GM12878 (cell line): ENCODE measurements at regions not wholly inside any gene's neighbourhood (a gene's known extent, or its start where the extent isn't known, plus 50 kb on each side); places are given as distances from the start of the nearest gene placed in this dataset.

Source experiments
- ATAC-seq: fragments of 200-7000 bp; cut with Tn5 transposase; 3 replicates; pipeline ENCODE4 v1.9.1; 2020; ENCODE audit warnings: mild to moderate bottlenecking, moderate library complexity
- BruUV-seq: library from RNA; stranded (reverse); fragments of 400-500 nt; replicated peaks from 2 replicates; lab custom pipeline; 2021; lab: Mats Ljungman, UMichigan
- CTCF ChIA-PET: fragments of 300-600 bp; sonication (Branson Sonifier 250); formaldehyde crosslinking; extraction: SDS; loops from one replicate; lab custom pipeline; 2021; ENCODE audit warnings: inconsistent platforms; lab: Yijun Ruan, JAX
- POLR2A ChIA-PET: fragments of 350-600 bp; formaldehyde crosslinking; extraction: SDS; loops from one replicate; lab custom pipeline; 2021; ENCODE audit warnings: inconsistent platforms; lab: Charles Lee
- RAD21 ChIA-PET: fragments of 300-600 bp; sonication (Branson Sonifier 250); formaldehyde crosslinking; loops from one replicate; lab custom pipeline; 2023; ENCODE audit warnings: antibody characterized with exemption; ENCODE audit not compliant: unreplicated experiment; lab: Charles Lee
- SMC1A ChIA-PET: fragments of 300-600 bp; sonication (Branson Sonifier 250); formaldehyde crosslinking; loops from one replicate; lab custom pipeline; 2023; ENCODE audit not compliant: unreplicated experiment, uncharacterized antibody; lab: Charles Lee
- DNase-seq: peaks from one replicate; pipeline ENCODE4 v3.0.0-alpha.2; 2011; ENCODE audit warnings: low read depth, low spot score
- FAIRE-seq: peaks from 3 replicates; lab custom pipeline; 2011; peaks lifted over from hg19 to GRCh38; lab: Jason Lieb, UNC
- H2AFZ ChIP-seq: 2 replicates; pipeline ENCODE4 v1.6.0; 2011; ENCODE audit warnings: low read depth, low read length, control low read depth; ENCODE audit not compliant: control insufficient read depth
- H3K27ac ChIP-seq: 2 replicates; pipeline ENCODE4 v1.5.1; 2011; ENCODE audit warnings: control low read depth; ENCODE audit not compliant: control insufficient read depth, insufficient read depth
- H3K27me3 ChIP-seq, 2 experiments: replicated peaks in 1 of 2; 2 replicates each; pipeline versions ENCODE4 v1.6.0 to v1.6.1; 2011; ENCODE audit warnings: low read length in 1 of 2; ENCODE audit not compliant: control insufficient read depth in 2 of 2, insufficient read depth in 2 of 2
- H3K36me3 ChIP-seq, 2 experiments: 2 replicates each; pipeline ENCODE4 v1.5.1; 2011; ENCODE audit warnings: low read length in 1 of 2; ENCODE audit not compliant: control insufficient read depth in 2 of 2, insufficient read depth in 2 of 2
- H3K4me1 ChIP-seq: 2 replicates; pipeline ENCODE4 v1.6.1; 2011; ENCODE audit warnings: mild to moderate bottlenecking, low read length, moderate library complexity, mixed read lengths; ENCODE audit not compliant: control insufficient read depth, insufficient read depth
- H3K4me2 ChIP-seq: 2 replicates; pipeline ENCODE4 v1.6.0; 2011; ENCODE audit warnings: control low read depth; ENCODE audit not compliant: control insufficient read depth, insufficient read depth
- H3K4me3 ChIP-seq: fragments of 200-600 bp; sonication (generic); 2 replicates; pipeline ENCODE4 v1.5.1; 2016
- H3K79me2 ChIP-seq: 2 replicates; pipeline ENCODE4 v1.6.0; 2011; ENCODE audit warnings: low read length; ENCODE audit not compliant: control insufficient read depth, insufficient read depth
- H3K9ac ChIP-seq: 2 replicates; pipeline ENCODE4 v1.8.0; 2011; ENCODE audit warnings: low read length, control low read depth, mixed read lengths; ENCODE audit not compliant: control insufficient read depth, insufficient read depth
- H3K9me3 ChIP-seq: replicated peaks from 3 replicates; pipeline ENCODE4 v1.5.1; 2011; ENCODE audit warnings: mild to moderate bottlenecking, low read length; ENCODE audit not compliant: control insufficient read depth, insufficient read depth
- H4K20me1 ChIP-seq: 2 replicates; pipeline ENCODE4 v1.6.0; 2011; ENCODE audit not compliant: control insufficient read depth, insufficient read depth
- BACH1 ChIP-seq: fragments of 450-650 bp; IDR thresholded peaks from 2 replicates; pipeline ENCODE4 v1.6.1; 2017; ENCODE audit warnings: mild to moderate bottlenecking, borderline replicate concordance
- CBFB ChIP-seq: IDR thresholded peaks from 2 replicates; pipeline ENCODE4 v1.6.1; 2016; ENCODE audit warnings: antibody characterized with exemption, low read depth
- CEBPB ChIP-seq, 2 experiments: fragments of 150-350 bp in 1 of 2; IDR thresholded peaks; 2 replicates each; pipeline ENCODE4 v1.6.1; 2012 to 2014; ENCODE audit warnings: low read depth in 2 of 2, low read length in 2 of 2, borderline replicate concordance in 1 of 2, inconsistent platforms in 1 of 2
- EP300 ChIP-seq, 2 experiments: fragments of 150-350 bp in 1 of 2; IDR thresholded peaks; 2 replicates each; pipeline ENCODE4 v1.6.1; 2011 to 2012; ENCODE audit warnings: low read depth in 2 of 2, low read length in 2 of 2, borderline replicate concordance in 1 of 2, improper control_type of control experiment in 1 of 2, inconsistent platforms in 1 of 2; ENCODE audit not compliant: control insufficient read depth in 1 of 2
- IKZF2 ChIP-seq, 2 experiments: fragments of 450-650 bp; IDR thresholded peaks; 2 replicates each; pipeline ENCODE4 v1.6.1; 2017; ENCODE audit warnings: mild to moderate bottlenecking in 2 of 2, moderate library complexity in 2 of 2
- POLR2AphosphoS2 ChIP-seq: IDR thresholded peaks from 2 replicates; pipeline ENCODE4 v1.6.1; 2011; ENCODE audit warnings: low read depth, mild to moderate bottlenecking, low read length, improper control_type of control experiment, moderate library complexity
- TCF7 ChIP-seq: IDR thresholded peaks from 2 replicates; pipeline ENCODE4 v1.6.1; 2014; ENCODE audit warnings: antibody characterized with exemption, borderline replicate concordance
- WGBS: methylation state at CpG from one replicate; pipeline ENCODE4 v1.1.6; 2016; ENCODE audit warnings: low lambda C conversion rate; ENCODE audit not compliant: insufficient replicate concordance, insufficient coverage; ENCODE audit errors: missing lambda C conversion rate; 5-methylcytosine and 5-hydroxymethylcytosine counted together
- in situ Hi-C: fragments of 300-500 bp; cut with MboI; formaldehyde crosslinking; loops from 9 replicates; pipeline ENCODE4 v1.14.3; 2018; ENCODE audit warnings: mixed read lengths
- intact Hi-C: fragments of 100-400 bp; cut with micrococcal nuclease; formaldehyde crosslinking; loops from one replicate; pipeline ENCODE4 v1.14.2; 2022; ENCODE audit not compliant: unreplicated experiment
- TF ChIP-seq, protein P1 (sequence below): fragments of 450-650 bp; IDR thresholded peaks from 2 replicates; pipeline ENCODE4 v1.6.1; 2017; ENCODE audit warnings: borderline replicate concordance
- TF ChIP-seq, protein P2 (sequence below): fragments of 150-350 bp; IDR thresholded peaks from 2 replicates; pipeline ENCODE4 v1.6.1; 2014; ENCODE audit warnings: mild to moderate bottlenecking, low read depth, low read length
- TF ChIP-seq, protein P3 (sequence below): IDR thresholded peaks from 2 replicates; pipeline ENCODE4 v1.6.1; 2011; ENCODE audit warnings: borderline replicate concordance, low read depth, mild to moderate bottlenecking, moderate library complexity, mixed read lengths, low read length; ENCODE audit not compliant: insufficient read depth; ENCODE audit errors: extremely low read length

DNA sequence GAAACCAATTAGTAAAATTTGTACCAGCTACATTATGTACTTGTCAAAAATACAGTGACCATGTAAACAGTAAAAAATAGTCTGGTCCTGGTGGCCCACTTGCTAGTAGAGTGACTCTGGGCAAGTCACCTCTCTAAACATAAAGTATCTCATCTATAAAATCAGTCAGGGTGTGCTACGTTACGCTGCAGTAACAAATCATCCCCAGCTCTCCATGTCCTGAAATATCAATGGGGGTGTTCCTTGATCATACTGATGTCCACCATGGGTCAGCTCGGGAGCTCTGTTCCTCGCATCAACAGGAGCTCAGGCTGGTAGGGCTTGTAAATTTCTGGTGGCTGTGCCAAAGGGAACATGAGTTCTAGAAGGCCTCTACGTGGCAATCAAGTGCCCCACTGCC lies 268.6 kb downstream of the RAB28 start:
- in situ Hi-C loops (no loop called here), intact Hi-C loops (no loop called here)
- TF ChIP-seq, protein P1, sequence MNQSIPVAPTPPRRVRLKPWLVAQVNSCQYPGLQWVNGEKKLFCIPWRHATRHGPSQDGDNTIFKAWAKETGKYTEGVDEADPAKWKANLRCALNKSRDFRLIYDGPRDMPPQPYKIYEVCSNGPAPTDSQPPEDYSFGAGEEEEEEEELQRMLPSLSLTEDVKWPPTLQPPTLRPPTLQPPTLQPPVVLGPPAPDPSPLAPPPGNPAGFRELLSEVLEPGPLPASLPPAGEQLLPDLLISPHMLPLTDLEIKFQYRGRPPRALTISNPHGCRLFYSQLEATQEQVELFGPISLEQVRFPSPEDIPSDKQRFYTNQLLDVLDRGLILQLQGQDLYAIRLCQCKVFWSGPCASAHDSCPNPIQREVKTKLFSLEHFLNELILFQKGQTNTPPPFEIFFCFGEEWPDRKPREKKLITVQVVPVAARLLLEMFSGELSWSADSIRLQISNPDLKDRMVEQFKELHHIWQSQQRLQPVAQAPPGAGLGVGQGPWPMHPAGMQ, result no peak
- ChIA-PET SMC1A (no interaction called here), RAD21 (no interaction called here), CTCF (no interaction called here), POLR2A (no interaction called here)
- Histone ChIP-seq H3K4me3 (no peak overlapping the region), H3K79me2 (no peaks in the 10 kb centered on the region), H3K4me1 (no peaks in the 10 kb centered on the region), H3K27ac (no peak overlapping the region), H3K9me3 (no peaks in the 10 kb centered on the region), H3K4me2 (no peak overlapping the region), H3K9ac (no peak overlapping the region), H4K20me1 (no peaks in the 10 kb centered on the region), H3K36me3 (no peaks in the 10 kb centered on the region), H3K27me3 (no peaks in the 10 kb centered on the region), H2AFZ (no peak overlapping the region)
- WGBS, result 43% methylated on average over 5 of the region's 5 CpGs
- no peak for ATAC-seq
- no peak for DNase-seq
- no peak for FAIRE-seq
- no TSS peak for BruUV-seq

DNA sequence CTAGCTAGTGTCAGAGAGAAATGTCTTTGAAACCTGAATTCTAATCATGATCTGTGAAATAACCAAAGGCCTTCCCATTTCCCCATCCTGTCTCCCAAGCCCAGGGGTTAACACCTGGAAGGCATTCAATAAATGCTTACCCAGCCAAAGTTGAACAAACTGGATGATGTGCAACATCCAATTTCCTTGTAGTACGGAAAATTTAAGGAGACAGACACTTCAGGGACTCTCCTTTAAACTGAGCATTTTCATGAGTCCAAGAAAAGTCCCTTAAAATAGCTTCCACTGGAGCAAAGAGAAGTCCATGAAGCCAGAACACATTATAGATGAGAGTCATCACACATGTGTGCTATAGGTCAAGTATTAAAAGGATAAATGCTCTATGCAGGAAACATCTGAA lies 271.2 kb downstream of the RAB28 start:
- H4K20me1 ChIP-seq, result no peaks in the 10 kb centered on the region
- ChIA-PET CTCF (no interaction called here), RAD21 (no interaction called here), POLR2A (no interaction called here), SMC1A (no interaction called here)
- no peaks in the 10 kb centered on the region for H3K9me3 ChIP-seq
- ATAC-seq (no peak), FAIRE-seq (no peak), DNase-seq (no peak)
- TF ChIP-seq EP300 (IDR thresholded peaks at IDR 0.05; ENCODE audit: borderline replicate concordance in 1 of 2, control insufficient read depth in 1 of 2, low read depth in 2 of 2, low read length in 2 of 2) (no peak), IKZF2 (IDR thresholded peaks at IDR 0.05) (no peak), CEBPB (IDR thresholded peaks at IDR 0.05; ENCODE audit: borderline replicate concordance in 1 of 2, low read depth in 2 of 2, low read length in 2 of 2) (no peak), TCF7 (no peak), CBFB (no peak), POLR2AphosphoS2 (no peak), BACH1 (no peak)
- TF ChIP-seq, protein P2, sequence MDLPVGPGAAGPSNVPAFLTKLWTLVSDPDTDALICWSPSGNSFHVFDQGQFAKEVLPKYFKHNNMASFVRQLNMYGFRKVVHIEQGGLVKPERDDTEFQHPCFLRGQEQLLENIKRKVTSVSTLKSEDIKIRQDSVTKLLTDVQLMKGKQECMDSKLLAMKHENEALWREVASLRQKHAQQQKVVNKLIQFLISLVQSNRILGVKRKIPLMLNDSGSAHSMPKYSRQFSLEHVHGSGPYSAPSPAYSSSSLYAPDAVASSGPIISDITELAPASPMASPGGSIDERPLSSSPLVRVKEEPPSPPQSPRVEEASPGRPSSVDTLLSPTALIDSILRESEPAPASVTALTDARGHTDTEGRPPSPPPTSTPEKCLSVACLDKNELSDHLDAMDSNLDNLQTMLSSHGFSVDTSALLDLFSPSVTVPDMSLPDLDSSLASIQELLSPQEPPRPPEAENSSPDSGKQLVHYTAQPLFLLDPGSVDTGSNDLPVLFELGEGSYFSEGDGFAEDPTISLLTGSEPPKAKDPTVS, result no peak
- TF ChIP-seq, protein P1, result no peak
- TF ChIP-seq, protein P3, sequence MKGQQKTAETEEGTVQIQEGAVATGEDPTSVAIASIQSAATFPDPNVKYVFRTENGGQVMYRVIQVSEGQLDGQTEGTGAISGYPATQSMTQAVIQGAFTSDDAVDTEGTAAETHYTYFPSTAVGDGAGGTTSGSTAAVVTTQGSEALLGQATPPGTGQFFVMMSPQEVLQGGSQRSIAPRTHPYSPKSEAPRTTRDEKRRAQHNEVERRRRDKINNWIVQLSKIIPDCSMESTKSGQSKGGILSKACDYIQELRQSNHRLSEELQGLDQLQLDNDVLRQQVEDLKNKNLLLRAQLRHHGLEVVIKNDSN, result no peak
- H2AFZ ChIP-seq, result no peak overlapping the region
- WGBS, result 0% methylated on average over 1 of the region's 1 CpG
- H3K4me3 ChIP-seq, result no peak overlapping the region
- in situ Hi-C loops (no loop called here), intact Hi-C loops (no loop called here)
- no peaks in the 10 kb centered on the region for H3K4me1 ChIP-seq
- no peaks in the 10 kb centered on the region for H3K27me3 ChIP-seq
- no peak overlapping the region for H3K27ac ChIP-seq
- H3K79me2 ChIP-seq, result no peaks in the 10 kb centered on the region
- BruUV-seq, result no TSS peak
- no peak overlapping the region for H3K4me2 ChIP-seq
- no peak overlapping the region for H3K9ac ChIP-seq
- no peaks in the 10 kb centered on the region for H3K36me3 ChIP-seq
